Neural cell (in vitro differentiated cells): ENCODE measurements at regions not wholly inside any gene's neighbourhood (a gene's known extent, or its start where the extent isn't known, plus 50 kb on each side); places are given as distances from the start of the nearest gene placed in this dataset.

Source experiments
- CTCF ChIP-seq: fragments of 450-650 bp; IDR thresholded peaks from 2 replicates; pipeline ENCODE4 v1.5.1; 2014; ENCODE audit warnings: antibody characterized with exemption, mild to moderate bottlenecking, moderate library complexity; ENCODE audit not compliant: poor library complexity, severe bottlenecking
- MXI1 ChIP-seq: fragments of 450-650 bp; conservative IDR thresholded peaks from 2 replicates; pipeline ENCODE4 v1.6.1; 2014; ENCODE audit warnings: antibody characterized with exemption, mild to moderate bottlenecking; ENCODE audit not compliant: poor library complexity, severe bottlenecking
- POLR2AphosphoS5 ChIP-seq: IDR thresholded peaks from 2 replicates; pipeline ENCODE4 v1.6.1; 2012

- TF ChIP-seq CTCF: no peak
- no peak for TF ChIP-seq POLR2AphosphoS5
- no peak for TF ChIP-seq MXI1
These were observed 319.8 kb downstream of the FBXO15 start for GRCh38 chr18:73827801-73828200.
